ENCODE measurements at regions not wholly inside any gene's neighbourhood (a gene's known extent, or its start where the extent isn't known, plus 50 kb on each side); places are given as distances from the start of the nearest gene placed in this dataset.

- no peak for TF ChIP-seq POLR2A (IDR thresholded peaks at IDR 0.05; ENCODE audit: low read depth, low read length)
- TF ChIP-seq TAF1 (IDR thresholded peaks at IDR 0.05; ENCODE audit: borderline replicate concordance, low read depth, low read length): no peak
Measured at GRCh38 chrX:10986616-10987015, 124.5 kb upstream of the HCCS start.
